NCI-H226 (cell line): ENCODE measurements at regions not wholly inside any gene's neighbourhood (a gene's known extent, or its start where the extent isn't known, plus 50 kb on each side); places are given as distances from the start of the nearest gene placed in this dataset.
"Not testable (repeated sequence)": the region's sequence is repeated elsewhere in the genome, so short reads cannot be mapped to it uniquely, and the experiment has no call there.

Experiments
- DNase-seq: peaks from one replicate; pipeline ENCODE4 v3.0.0-alpha.2; 2015

- DNase-seq: not testable (repeated sequence)
Observed at GRCh38 chr10:20652424-20652823, 244.7 kb downstream of the NEBL start.

- DNase-seq: no peak
Observed at GRCh38 chr10:20648263-20648874, 248.7 kb downstream of the NEBL start.

GRCh38 chr10:20647756-20648155 is 249.4 kb downstream of the NEBL start:
- no peak for DNase-seq

GRCh38 chr10:20644421-20644820 is 252.7 kb downstream of the NEBL start:
- no peak for DNase-seq

- no peak for DNase-seq
Observed at GRCh38 chr10:20641605-20642004, 255.5 kb downstream of the NEBL start.

GRCh38 chr10:20635570-20635969 is 261.5 kb downstream of the NEBL start:
- no peak for DNase-seq

GRCh38 chr10:20634839-20635238 is 262.3 kb downstream of the NEBL start:
- DNase-seq: no peak

GRCh38 chr10:20633714-20634113 is 263.4 kb downstream of the NEBL start:
- DNase-seq: no peak

GRCh38 chr10:20632696-20633095 is 264.4 kb downstream of the NEBL start:
- no peak for DNase-seq

- DNase-seq: no peak
Observed at GRCh38 chr10:20631229-20631628, 265.9 kb downstream of the NEBL start.

- no peak for DNase-seq
Observed at GRCh38 chr10:20630092-20630643, 266.9 kb downstream of the NEBL start.

- no peak for DNase-seq
Observed at GRCh38 chr10:20627946-20628507, 269.1 kb downstream of the NEBL start.

- DNase-seq: no peak
Observed at GRCh38 chr10:20627087-20627486, 270.0 kb downstream of the NEBL start.

GRCh38 chr10:20625868-20626267 is 271.2 kb downstream of the NEBL start:
- no peak for DNase-seq

GRCh38 chr10:20624642-20625041 is 272.5 kb downstream of the NEBL start:
- DNase-seq: no peak

- no peak for DNase-seq
Observed at GRCh38 chr10:20623546-20623945, 273.6 kb downstream of the NEBL start.

- peak; percentile 42 for DNase-seq
Observed at GRCh38 chr10:20622531-20623211, 274.4 kb downstream of the NEBL start.

GRCh38 chr10:20620981-20621380 is 276.1 kb downstream of the NEBL start:
- DNase-seq: no peak

- DNase-seq: no peak
Observed at GRCh38 chr10:20618011-20618547, 279.0 kb downstream of the NEBL start.

GRCh38 chr10:20616918-20617810 is 279.9 kb downstream of the NEBL start:
- no peak for DNase-seq

GRCh38 chr10:20616056-20616671 is 280.9 kb downstream of the NEBL start:
- DNase-seq: no peak

- no peak for DNase-seq
Observed at GRCh38 chr10:20615395-20615794, 281.7 kb downstream of the NEBL start.
